Aorta (tissue), 5 donors: ENCODE measurements at regions not wholly inside any gene's neighbourhood (a gene's known extent, or its start where the extent isn't known, plus 50 kb on each side); places are given as distances from the start of the nearest gene placed in this dataset.

ENCODE experiments used
- ATAC-seq: fragments of 200-7000 bp; cut with Tn5 transposase; one replicate; pipeline ENCODE4 v1.9.1; 2022; ENCODE audit warnings: moderate library complexity; ENCODE audit not compliant: low FRiP score
- DNase-seq, 2 donors: peaks; one replicate each; pipeline ENCODE4 v3.0.0-alpha.2; 2020
- H3K27ac ChIP-seq, 2 donors: one replicate each; pipeline ENCODE4 v1.5.1; 2013; ENCODE audit warnings: low read length in 2 of 2, mild to moderate bottlenecking in 2 of 2, moderate library complexity in 2 of 2, control low read depth in 1 of 2, inconsistent platforms in 1 of 2, low read depth in 1 of 2
- H3K27me3 ChIP-seq, 2 donors: one replicate each; pipeline ENCODE4 v1.6.1; 2013; ENCODE audit warnings: control low read depth in 1 of 2, low read length in 1 of 2, mild to moderate bottlenecking in 1 of 2, moderate library complexity in 1 of 2; ENCODE audit not compliant: insufficient read depth in 2 of 2, control insufficient read depth in 1 of 2
- H3K36me3 ChIP-seq, 2 donors: one replicate each; pipeline ENCODE4 v1.6.1; 2013; ENCODE audit warnings: control low read depth in 1 of 2, low read length in 1 of 2, mild to moderate bottlenecking in 1 of 2; ENCODE audit not compliant: insufficient read depth in 2 of 2, control insufficient read depth in 1 of 2
- H3K4me1 ChIP-seq, 2 donors: one replicate each; pipeline ENCODE4 v1.6.1; 2013; ENCODE audit warnings: low read length in 2 of 2, control low read depth in 1 of 2, mild to moderate bottlenecking in 1 of 2, moderate library complexity in 1 of 2; ENCODE audit not compliant: insufficient read depth in 2 of 2, control insufficient read depth in 1 of 2
- H3K4me3 ChIP-seq, 2 donors: one replicate each; pipeline ENCODE4 v1.5.1; 2013; ENCODE audit warnings: low read length in 2 of 2, control low read depth in 1 of 2, mild to moderate bottlenecking in 1 of 2
- H3K9me3 ChIP-seq: one replicate; pipeline ENCODE4 v1.6.1; 2013; ENCODE audit warnings: mild to moderate bottlenecking, low read length; ENCODE audit not compliant: control insufficient read depth
- WGBS, 2 donors: extraction: QIAGEN DNeasy Blood & Tissue Kit; methylation state at CpG; one replicate each; pipeline ENCODE4 v1.1.7; 2013; 5-methylcytosine and 5-hydroxymethylcytosine counted together
- intact Hi-C, 2 donors: fragments of 100-400 bp; cut with DNase I; formaldehyde crosslinking; loops; one replicate each; pipeline versions ENCODE4 v1.14.2 to v1.15.0; 2022
- donor health status: healthy with polysubstance abuse.
- donor health status: Bipolar disorder and iron deficiency.
- donor health status: DM: no; HTN: no; CAD: no.
- donor health status: DM: no; HTN: no; CAD: no.
- donor health status: DM: yes; HTN: yes; CAD: no.

DNA sequence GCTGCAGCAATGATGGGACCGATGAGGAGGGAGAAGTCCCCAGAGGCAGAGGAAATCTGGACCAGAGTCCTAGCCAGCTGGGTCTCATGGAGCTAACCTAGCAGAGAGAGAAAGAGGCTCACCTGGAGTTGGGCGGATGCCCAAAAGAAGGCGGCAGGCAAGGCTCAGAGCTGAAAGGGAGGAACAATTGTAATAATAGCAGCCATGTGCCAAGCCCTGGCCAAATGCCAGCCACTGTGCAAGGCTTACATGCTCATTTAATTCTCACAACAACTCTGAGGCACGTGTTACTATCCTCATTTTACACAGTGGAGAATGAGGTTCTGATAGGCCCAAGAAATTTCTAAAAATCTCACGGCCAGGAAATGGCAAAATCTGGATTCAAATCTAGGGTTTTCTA is 50.0 kb upstream of the ZNF648 start:
- no peak overlapping the region for H3K27ac ChIP-seq
- ATAC-seq (no peak), DNase-seq (no peak)
- H3K4me1 ChIP-seq: no peaks in the 10 kb centered on the region
- H3K36me3 ChIP-seq: no peaks in the 10 kb centered on the region
- 73 to 79% methylated on average over 5 of the region's 5 CpGs for WGBS, 2 donors
- H3K27me3 ChIP-seq: peaks cover 0 to 7% of the 10 kb centered on the region in 2 donors
- H3K4me3 ChIP-seq: no peak overlapping the region
- intact Hi-C loops: no loop called here
- H3K9me3 ChIP-seq: peaks cover 5% of the 10 kb centered on the region
